Erythroblast (primary cell): ENCODE measurements at regions not wholly inside any gene's neighbourhood (a gene's known extent, or its start where the extent isn't known, plus 50 kb on each side); places are given as distances from the start of the nearest gene placed in this dataset.

Source experiments
- GATA1 ChIP-seq: IDR thresholded peaks from 2 replicates; pipeline ENCODE4 v1.6.1; 2011; ENCODE audit warnings: low read depth, mild to moderate bottlenecking, control low read depth, low read length, moderate library complexity
- POLR2A ChIP-seq: IDR thresholded peaks from 2 replicates; pipeline ENCODE4 v1.6.1; 2011; ENCODE audit warnings: mild to moderate bottlenecking, low read length

DNA sequence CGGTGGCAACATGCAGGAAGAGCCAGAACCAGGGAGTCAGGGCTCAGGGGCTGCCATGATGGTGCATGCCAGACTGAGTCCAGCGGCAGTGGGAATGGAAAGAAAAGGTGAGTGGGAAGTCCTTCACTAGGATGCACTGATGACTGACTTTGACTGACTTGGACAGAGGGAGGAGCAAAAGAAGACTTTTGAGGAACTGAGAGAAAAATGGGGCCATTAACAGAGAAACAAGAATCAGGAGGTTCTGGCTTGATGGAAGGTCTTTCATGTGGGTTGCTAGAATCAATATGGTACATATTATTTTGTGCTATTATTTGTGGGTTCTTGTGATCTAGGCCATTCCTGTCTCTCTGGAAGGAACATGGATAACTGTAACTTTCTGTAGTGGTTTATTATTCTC is 454.6 kb upstream of the PROX1 start:
- TF ChIP-seq POLR2A: no peak
- TF ChIP-seq GATA1: no peak
